ENCODE measurements at regions not wholly inside any gene's neighbourhood (a gene's known extent, or its start where the extent isn't known, plus 50 kb on each side); places are given as distances from the start of the nearest gene placed in this dataset.

GRCh38 chr11:130638033-130638432 lies 189.6 kb downstream of the ADAMTS15 start:
- peaks cover 4% of the 10 kb centered on the region for H3K27me3 ChIP-seq (ENCODE audit: insufficient read depth, poor library complexity, severe bottlenecking)
- H3K4me3 ChIP-seq (replicated peaks; ENCODE audit: insufficient read depth, low read length) = no peak overlapping the region
- no peak for DNase-seq (ENCODE audit: low read depth in 1 of 2, low spot score in 1 of 2)
- H3K27ac ChIP-seq (replicated peaks) = no peak overlapping the region
- TF ChIP-seq REST (IDR thresholded peaks at IDR 0.05; ENCODE audit: insufficient replicate concordance, low read depth) (no peak), GABPA (IDR thresholded peaks at IDR 0.05; ENCODE audit: low read depth) (no peak), CTCF (IDR thresholded peaks at IDR 0.05; ENCODE audit: insufficient read depth, low read length) (no peak), SPI1 (IDR thresholded peaks at IDR 0.05; ENCODE audit: borderline replicate concordance, low read depth) (no peak), POLR2AphosphoS5 (IDR thresholded peaks at IDR 0.05; ENCODE audit: low read depth) (no peak)

GRCh38 chr11:130638624-130639023 lies 190.2 kb downstream of the ADAMTS15 start:
- TF ChIP-seq CTCF (IDR thresholded peaks at IDR 0.05; ENCODE audit: insufficient read depth, low read length) (no peak), GABPA (IDR thresholded peaks at IDR 0.05; ENCODE audit: low read depth) (no peak), POLR2AphosphoS5 (IDR thresholded peaks at IDR 0.05; ENCODE audit: low read depth) (no peak), REST (IDR thresholded peaks at IDR 0.05; ENCODE audit: insufficient replicate concordance, low read depth) (no peak), SPI1 (IDR thresholded peaks at IDR 0.05; ENCODE audit: borderline replicate concordance, low read depth) (no peak)
- H3K27ac ChIP-seq (replicated peaks) = no peak overlapping the region
- DNase-seq (ENCODE audit: low read depth in 1 of 2, low spot score in 1 of 2) = no peak
- peaks cover 4% of the 10 kb centered on the region for H3K27me3 ChIP-seq (ENCODE audit: insufficient read depth, poor library complexity, severe bottlenecking)
- no peak overlapping the region for H3K4me3 ChIP-seq (replicated peaks; ENCODE audit: insufficient read depth, low read length)

- DNase-seq (ENCODE audit: low read depth in 1 of 2, low spot score in 1 of 2) = no peak
- peaks cover 4% of the 10 kb centered on the region for H3K27me3 ChIP-seq (ENCODE audit: insufficient read depth, poor library complexity, severe bottlenecking)
- H3K27ac ChIP-seq (replicated peaks) = no peak overlapping the region
- TF ChIP-seq SPI1 (IDR thresholded peaks at IDR 0.05; ENCODE audit: borderline replicate concordance, low read depth) (no peak), GABPA (IDR thresholded peaks at IDR 0.05; ENCODE audit: low read depth) (no peak), REST (IDR thresholded peaks at IDR 0.05; ENCODE audit: insufficient replicate concordance, low read depth) (no peak), POLR2AphosphoS5 (IDR thresholded peaks at IDR 0.05; ENCODE audit: low read depth) (no peak), CTCF (IDR thresholded peaks at IDR 0.05; ENCODE audit: insufficient read depth, low read length) (no peak)
- H3K4me3 ChIP-seq (replicated peaks; ENCODE audit: insufficient read depth, low read length) = no peak overlapping the region
These were observed 190.9 kb downstream of the ADAMTS15 start for GRCh38 chr11:130639369-130639768.
